Esophagus mucosa (tissue), 1 donor: ENCODE measurements at regions not wholly inside any gene's neighbourhood (a gene's known extent, or its start where the extent isn't known, plus 50 kb on each side); places are given as distances from the start of the nearest gene placed in this dataset.
"Not testable (repeated sequence)": the region's sequence is repeated elsewhere in the genome, so short reads cannot be mapped to it uniquely, and the experiment has no call there.

ENCODE experiments used
- ATAC-seq: fragments of 200-7000 bp; cut with Tn5 transposase; one replicate; pipeline ENCODE4 v1.9.1; 2020
- donor health status: DM: yes; HTN: yes; CAD: no.

DNA sequence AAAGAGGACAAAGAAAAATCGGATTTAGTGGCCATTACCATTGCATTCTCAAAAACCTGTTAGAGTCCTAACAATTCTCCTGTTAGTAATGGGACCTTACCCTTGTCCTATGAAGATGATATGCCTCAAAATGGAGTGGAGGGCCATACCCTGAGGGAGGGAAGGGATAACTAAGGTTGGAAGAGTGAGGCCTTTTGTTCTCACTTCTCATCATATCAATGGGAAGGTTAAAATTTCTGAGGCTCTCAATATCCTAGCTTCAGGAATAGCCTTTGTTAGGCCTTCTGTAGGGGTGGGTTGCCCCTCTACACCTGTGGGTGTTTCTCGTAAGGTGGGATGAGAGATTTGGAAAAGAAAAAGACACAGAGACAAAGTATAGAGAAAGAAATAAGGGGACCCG is 109.4 kb upstream of the SGIP1 start:
- ATAC-seq, result not testable (repeated sequence)

DNA sequence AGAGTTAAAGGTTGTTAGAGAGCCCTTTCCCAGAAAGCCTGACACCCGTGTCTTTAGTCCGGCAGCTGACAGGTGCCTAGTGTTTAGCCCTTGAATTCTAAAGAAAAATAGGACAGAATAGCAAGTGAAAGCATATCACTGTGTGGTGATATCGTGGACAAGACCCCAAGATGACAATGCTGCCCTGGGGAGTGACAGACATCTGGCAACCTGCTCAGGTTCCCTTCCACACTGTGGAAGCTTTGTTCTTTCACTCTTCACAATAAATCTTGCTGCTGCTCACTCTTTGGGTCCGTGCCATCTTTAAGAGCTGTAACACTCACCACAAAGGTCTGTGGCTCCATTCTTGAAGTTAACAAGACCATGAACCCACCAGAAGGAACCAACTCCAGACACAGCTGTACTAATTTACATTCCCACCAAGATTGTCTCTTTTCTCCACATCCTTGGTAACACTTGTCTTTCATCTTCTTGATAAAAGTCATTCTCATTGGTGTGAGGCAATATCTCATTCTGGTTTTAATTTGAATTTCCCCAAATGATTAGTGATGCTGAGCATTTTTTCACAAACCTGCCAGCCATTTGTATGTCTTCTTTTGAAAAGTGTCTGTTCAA is 107.6 kb upstream of the SGIP1 start:
- no peak for ATAC-seq

DNA sequence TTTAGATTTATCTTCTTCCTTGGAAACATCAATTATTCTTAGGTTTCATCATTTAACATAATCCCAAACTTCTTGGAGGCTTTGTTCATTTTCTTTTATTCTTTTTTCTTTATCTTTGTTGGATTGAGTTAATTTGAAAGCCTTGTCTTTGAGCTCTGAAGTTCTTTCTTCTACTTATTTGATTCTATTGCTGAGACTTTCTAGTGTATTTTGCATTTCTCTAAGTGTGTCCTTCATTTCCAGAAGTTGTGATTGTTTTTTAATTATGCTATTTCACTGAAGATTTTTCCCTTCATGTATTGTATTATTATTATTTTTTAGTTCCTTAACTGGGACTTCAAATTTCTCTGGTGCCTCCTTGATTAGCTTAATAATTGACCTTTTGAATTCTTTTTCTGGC is 103.1 kb upstream of the SGIP1 start:
- not testable (repeated sequence) for ATAC-seq

DNA sequence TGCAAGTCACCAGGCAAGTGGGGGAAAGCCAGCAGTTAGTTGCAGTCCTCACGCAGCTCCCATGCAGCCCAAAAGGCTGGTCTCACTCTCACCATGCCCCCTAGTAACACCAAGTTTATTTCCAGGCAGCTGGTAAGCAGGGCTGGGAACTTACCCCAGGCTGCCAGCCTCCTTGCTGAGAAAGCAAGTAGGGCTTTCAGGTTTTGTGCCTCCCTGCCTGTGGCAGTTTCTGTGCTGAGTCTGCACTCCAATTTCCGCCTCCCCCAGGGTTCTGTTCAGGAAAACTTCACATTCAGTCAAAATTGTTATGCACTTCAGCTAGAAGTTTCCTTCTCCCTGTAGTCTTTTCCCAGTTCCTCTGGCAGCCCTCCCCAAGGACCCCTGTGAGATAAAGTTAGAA is 102.0 kb upstream of the SGIP1 start:
- no peak for ATAC-seq

DNA sequence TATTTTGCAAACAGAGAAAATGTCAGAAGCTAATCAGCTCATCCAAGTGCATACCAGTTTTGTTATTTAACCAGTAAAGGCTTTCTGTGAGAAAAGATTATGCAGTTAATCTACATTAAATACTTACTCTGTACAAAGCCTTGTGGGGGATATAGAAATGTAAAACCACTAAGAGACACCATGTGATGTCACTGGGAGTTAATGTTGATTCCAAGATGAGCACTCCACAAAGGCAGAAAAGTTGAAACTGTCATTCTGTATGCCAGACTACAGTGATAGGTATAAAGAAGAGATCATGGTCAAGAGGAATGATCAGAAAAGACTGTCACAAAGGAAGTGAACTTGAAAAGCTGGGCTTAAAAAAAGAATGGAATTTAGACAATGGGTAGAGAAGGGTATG is 100.3 kb upstream of the SGIP1 start:
- ATAC-seq, result no peak

DNA sequence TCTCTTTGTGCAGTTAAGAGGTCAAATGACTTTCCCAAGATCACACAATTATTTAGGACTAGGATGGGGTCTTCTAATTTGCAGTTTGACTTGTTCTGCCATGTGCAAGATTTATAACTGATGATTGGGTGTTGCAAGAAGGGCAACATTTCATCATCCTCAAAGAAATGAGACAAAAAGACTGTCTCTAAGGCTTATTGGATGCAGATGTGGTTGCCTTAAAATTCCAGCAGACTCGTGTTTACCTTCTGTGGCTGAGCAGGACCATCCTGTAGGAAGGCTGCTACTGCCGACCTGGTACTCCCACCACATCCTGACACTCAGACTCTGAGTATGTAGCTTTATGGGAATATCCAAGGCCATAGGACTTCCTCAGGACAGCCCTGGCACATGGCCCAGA is 99.9 kb upstream of the SGIP1 start:
- ATAC-seq, result no peak

DNA sequence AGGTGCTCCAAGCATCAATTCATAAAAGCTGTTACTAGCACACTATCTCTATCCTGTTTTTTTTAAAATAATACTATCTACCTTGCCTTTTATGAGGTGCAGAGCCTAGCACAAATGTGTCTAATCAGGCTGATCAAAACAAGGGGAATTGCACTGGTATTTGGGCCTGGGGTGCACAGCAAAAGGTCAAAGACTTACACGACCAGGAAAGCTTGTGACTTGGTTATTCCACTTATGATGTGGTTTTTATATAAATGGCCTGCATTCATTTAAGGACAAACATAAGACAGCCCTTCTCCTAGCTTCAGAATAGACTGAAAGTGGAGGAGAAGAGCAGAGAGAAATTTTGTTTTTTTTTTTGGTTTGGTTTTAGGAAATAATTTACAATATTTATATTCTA is 98.4 kb upstream of the SGIP1 start:
- no peak for ATAC-seq

DNA sequence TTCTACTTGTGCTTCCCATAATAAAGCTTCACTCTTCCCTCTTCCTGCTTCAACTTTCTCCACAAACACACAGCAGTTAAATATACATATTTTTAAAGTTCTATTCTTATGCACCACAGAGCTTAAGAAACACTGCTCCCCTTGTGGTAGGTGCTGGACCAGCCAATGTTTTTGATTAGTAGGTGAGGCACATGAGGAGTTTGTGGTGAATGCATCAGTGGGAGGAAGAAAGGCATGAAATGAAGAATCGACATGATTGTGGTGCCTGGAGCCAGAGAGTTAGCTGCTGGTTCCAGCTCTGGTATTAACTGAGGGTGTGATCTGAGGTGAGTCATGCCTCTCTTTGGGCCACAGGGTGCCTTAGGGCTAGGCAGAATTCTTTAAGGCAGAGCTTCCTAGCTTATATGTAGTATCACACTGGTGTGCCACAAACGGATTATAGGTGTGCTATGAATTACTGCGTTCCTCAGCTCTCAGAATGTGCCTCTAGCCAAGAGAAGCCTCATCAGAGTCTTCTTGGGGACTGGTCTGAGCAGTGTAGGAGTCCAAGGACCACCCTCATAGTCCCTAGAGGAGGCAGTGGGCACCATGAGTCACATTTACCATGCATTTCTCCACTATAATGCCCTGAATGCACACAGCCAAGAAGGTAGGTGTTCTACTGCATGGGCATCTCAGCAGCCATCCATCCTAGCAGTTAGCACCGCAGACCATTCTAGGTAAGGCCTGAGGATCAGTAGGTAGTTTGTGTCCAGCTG is 97.4 kb upstream of the SGIP1 start:
- ATAC-seq, result peak; percentile 97

DNA sequence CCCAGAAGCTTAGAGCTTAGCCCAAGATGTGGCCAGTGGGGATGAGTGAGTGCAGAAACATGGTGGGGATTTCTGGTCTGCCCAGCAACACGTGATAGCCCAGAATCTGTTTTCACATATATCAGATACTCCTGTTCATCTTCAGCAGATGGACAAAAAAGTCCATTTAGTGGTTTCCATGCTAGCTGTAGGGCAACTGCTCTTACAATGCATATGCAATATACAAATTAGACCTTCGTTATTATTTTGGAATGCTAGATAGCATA is 96.9 kb upstream of the SGIP1 start:
- ATAC-seq, result no peak

DNA sequence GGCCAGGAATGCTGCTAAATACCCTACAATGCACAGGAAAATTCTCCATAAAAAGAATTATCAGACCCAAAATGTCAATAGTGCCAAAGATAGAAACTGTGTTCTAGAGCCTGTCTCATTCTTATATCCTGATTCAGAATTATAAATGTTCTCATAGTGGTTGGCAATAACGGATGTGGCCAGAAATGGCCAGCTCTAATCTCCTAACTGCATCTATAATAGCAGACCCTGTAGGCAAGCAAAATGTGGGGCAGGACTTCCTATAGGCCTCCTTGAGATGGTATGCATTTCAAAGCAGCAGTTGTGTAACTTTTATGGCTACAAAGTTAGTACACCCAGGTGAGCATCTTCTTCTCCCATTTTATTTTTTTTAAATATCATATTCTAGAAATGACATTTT is 95.9 kb upstream of the SGIP1 start:
- no peak for ATAC-seq

DNA sequence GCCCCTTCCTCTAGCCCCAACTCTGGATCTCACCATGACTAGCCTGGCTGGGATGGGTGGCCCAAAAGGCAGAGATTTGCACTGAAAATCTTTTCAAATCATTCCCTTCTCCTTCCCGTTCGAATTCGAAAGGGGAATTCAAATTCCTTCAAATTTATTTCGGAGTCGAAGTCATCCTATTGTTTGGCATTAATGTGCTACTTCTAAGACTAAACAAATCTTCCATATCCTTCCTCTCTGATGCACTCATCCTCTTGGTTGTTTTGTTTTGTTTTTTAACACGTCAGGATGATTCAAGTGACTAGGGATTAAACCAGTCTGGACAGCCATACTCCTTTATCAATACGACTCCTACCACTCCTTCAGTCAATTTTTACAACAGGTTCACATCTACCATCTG is 95.5 kb upstream of the SGIP1 start:
- no peak for ATAC-seq

DNA sequence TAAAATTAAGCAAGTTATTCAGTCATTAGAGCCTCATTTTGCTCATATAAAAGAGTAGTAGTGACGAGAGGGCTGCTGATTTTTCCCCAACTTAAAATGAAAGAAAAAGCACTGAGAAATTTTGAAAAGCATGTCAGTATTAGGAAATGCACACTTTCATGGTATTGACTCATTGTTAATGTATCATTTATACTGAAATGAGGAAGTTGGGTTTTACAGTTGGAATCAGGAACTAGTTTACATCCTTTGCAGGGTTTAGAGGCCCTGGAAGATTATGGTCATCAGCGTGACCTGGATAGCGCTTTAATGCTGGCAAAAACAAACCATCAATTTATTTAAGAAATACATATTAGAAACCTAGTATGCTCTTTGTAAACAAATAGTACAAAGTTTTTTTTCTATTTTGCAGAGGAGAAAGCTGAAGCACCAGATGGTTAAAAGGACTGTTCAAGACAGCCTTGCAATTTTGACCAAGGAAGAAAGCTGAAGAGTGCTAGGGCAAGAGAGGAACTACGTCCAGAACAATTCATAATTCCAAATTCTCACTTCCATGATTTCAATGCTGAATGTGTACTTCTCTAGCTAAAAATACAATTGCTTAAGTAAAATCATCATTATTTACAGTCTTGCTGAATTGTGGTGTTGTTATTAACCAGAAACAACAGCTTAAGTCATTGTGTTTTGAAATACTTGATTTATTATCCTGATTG is 94.8 kb upstream of the SGIP1 start:
- peak; percentile 53 for ATAC-seq

DNA sequence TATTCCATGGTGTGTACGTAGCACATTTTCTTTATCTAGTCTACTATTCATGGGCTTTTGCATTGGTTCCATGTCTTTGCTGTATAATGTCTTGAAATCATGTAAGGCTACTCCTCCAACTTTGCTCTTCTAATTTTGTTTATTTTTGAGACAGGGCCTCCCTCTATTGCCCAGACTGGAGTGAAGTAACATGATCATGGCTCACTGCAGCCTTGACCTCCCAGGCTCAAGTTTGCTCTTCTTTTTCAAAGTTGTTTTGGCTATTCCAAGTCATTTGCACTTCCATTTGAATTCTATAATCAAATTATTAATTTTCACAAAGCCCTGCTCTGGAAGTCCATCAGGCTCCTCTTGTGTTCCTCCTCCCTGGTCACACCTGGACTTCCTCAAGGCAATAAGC is 90.2 kb upstream of the SGIP1 start:
- ATAC-seq, result no peak

DNA sequence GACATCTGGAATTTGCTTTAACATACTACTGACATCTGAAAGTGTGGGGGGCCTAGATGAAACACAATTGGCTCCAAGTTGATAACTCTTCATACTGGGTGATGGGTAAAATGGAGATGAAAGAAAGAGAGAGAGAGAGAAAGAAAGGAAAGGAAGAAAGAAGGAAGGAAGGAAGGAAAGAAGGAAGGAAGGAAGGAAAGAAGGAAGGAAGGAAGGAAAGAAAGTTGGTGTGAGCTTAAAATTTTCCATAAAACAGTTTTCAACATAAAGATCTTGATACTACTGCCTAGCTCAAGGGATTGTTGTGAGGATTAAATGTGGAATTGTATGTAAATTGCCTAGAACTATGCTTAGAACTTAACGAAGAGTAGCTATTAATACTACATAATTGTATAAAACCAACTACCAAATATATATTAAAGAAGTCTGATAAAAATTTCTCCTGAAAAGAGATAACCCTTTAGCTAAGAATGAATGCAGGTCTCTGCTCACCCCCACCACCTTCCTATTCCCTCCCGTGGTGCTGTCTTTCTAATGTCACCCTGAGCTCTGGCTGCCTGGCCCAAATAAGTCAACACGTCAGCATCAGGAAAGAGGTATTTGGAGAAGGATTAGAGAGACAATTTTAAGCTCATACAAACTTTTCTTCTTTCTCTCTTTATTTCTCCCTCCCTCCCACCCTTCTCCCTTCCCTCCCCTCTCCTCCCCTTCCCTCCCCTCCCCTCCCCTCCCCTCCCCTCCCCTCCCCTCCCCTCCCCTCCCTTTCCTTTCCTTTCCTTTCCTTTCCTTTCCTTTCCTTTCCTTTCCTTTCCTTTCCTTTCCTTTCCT is 89.3 kb upstream of the SGIP1 start:
- no peak for ATAC-seq

DNA sequence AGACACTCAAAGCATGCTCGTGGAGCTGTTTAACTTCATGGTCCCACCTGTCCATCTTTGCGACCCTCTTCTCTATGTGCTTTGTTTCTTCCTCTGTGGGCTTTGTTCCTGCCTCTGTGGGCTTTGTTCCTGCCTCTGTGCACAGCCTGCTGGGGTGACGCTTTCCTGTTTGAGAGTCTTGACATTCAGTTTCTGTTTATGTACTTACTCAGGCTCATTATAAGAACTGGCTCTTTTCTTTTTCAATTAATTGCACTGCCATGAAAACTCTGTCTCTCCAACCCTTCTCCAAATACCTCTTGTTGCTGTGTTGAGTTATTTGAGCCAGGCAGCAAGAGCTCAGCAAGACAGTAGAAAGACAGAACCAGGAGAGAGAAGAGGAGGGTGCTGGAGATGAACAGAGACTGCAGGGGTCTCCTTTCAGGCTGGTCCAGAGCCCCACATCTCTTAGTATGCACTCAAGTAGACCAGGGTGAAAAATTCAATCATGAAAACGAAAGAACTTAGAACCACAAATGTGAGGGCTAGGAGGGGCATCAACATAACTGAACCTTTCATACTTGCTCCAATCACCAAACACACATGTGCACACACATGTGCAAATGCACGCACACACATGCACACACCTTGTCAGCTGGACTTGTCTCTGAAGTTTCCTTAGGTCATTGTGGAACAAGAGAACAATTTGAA is 88.3 kb upstream of the SGIP1 start:
- ATAC-seq, result peak; percentile 45

DNA sequence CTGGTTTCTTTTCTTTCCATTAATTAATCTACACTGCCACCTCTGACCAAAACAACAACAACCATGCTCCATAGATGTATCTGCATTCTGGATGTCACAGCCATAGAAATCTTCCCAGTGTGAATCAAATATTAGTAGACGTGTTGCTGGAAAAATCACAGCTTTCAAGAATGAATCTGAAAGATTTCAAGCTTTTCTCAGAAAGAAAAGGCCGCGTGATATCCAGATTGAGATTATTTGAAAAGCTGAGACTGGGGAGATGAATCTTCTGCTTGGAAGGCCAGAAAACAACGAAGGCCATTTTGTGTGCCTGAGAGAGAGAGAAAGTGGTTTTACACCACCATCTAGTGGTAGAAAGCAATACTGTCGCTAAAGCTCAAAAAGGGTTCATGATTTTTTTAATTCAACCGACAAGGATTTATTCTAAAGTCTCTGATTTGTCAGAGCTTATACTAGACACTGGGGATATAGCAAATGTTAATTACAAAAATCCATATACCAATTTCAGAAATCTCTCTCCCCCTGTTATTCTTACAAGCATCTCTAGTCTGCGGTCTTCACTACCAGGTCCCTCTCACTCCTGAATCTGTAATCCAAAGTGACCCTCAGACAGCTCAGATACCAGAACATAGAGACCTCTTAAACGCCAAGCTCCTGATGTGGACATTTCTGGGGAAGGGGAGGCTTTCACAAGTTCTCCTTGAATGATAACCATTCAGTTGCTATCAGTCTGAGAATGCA is 87.5 kb upstream of the SGIP1 start:
- ATAC-seq, result peak; percentile 75

DNA sequence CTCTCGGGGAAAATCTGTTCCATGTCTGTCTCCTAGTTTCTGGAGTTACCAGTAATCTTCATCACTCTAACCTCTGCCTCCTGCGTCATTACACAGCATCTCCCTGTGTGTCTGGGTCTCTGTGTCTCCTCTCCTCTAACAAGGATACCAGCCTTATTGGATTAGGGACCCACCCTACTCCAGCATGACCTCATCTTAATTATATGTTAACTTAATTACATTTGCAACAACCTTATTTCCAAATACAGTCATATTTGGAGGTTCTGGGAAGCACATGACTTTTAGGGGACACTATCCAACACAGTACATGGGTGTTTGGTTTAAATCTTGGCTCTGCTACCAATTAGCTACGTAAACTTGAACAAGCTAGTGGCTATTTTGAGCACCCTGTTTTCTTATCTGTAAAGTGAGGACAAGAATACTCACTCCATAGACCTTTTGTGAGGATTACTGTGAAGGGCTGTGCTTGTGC is 83.9 kb upstream of the SGIP1 start:
- no peak for ATAC-seq

DNA sequence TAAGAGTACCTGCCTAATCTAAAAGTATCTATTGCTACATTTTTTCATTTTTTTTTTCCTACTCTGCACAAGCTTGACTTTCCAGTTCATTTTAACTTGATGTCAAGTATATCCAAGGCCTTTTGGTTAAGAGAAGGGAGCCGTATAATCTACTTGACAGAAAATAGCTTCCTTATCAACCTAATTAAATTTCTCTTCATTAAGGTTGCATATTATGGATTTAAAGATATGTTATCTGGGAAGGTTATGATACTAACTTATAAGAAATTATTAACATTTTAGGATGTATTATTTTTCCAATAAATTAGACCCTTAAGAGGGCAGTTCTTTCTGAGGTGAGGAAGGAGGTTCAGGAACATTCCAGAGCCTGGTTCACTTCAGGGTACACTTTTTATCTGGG is 83.1 kb upstream of the SGIP1 start:
- ATAC-seq, result no peak

DNA sequence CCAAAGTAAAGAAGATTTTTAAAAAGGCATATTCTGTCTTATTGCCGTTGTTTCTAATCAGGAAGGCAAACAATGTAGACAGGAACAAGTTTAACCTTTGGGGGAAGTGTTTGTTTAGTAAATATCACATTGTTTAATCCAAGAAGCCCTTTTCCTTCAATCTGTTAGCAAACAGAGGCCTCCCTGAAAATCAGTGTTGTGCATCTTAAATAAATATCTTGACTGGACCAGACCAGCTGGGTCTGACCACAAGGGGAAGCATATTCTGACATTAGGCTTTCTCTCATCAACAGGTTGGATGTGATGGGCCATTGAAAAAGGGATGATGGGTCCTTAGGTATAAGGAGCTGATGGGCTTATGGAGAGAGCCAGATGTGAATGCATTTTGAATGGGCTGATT is 81.8 kb upstream of the SGIP1 start:
- no peak for ATAC-seq

DNA sequence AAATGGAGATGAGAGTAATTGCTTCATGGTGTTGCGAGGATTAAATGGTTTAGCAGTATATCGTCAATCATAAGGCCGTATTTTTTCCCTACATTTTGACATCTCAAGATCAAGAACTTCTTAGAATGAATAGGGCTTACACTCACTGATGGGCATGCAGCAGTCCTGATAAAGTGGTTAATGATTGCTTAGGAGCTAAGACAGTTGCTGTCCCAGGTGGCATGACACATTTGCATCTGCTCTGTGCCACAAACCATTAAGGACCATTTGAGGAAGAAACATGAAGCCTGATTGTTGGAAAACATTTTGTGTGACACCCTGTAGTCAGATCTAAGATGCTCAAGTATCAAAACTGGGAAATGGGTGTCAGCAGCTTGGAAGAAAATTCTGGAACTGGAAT is 81.0 kb upstream of the SGIP1 start:
- ATAC-seq, result no peak

DNA sequence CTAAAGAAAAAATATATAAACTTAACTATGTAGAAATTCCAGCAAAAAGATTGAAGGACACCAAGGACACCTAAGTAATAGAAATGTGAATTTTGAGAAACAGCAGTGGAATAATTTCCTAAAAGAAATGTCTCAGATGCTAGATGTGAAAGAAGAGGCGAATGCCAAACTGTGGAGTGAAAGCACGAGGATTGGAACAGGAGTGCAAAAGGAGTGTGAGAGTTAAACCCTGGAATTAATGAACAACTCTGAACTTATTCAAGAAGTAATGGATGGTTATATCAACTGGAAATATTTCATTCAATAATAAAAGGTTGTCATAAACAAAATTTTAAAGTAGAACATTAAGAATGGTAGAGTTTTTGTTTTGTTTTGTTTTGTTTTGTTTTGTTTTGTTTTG is 78.5 kb upstream of the SGIP1 start:
- ATAC-seq, result no peak

DNA sequence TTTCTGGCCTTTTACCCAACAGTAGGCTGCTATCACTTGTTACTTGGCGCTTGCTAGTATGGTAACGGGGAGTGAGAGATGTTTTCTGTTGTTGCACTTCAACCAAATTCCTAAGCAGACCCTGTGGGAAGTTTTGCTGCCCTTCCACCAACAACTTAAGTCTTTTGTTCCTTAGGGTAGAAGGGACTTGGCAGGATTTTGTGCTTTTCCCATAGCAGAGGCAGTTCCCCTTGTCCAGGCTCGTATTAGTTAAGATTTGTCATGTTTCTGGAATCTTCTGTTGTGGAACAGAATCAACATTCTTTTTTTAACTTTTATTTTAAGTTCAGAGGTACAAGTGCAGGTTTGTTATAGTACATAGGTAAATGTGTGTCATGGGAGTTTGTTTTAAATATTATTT is 73.2 kb upstream of the SGIP1 start:
- ATAC-seq, result no peak
